ENCODE measurements at regions not wholly inside any gene's neighbourhood (a gene's known extent, or its start where the extent isn't known, plus 50 kb on each side); places are given as distances from the start of the nearest gene placed in this dataset.

DNA sequence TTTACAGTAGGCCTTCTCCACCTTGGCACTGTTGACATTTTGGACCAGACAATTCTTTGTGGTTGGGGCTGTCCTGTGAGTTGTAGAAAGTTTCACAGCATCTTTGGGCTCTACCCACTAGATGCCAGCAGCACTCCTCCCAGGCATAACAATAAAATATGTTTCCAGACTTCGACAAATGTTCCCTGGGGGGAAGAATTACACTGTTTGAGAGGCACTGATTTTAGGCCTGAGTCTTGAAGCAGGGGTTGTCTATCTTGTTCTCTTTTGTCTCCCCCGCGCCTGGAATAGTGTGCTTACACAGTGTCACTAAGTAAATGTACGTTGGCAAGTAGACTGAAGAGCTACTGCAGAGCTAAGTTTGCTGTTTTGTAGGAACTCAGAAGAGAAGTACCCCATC is 254.4 kb upstream of the BOD1L1 start (continued):
- TF ChIP-seq HDAC6 (IDR thresholded peaks at IDR 0.05; ENCODE audit: low read depth, low read length) (no peak), RAD21 (IDR thresholded peaks at IDR 0.05 in 1 of 2, conservative IDR thresholded peaks at IDR 0.05 in 1 of 2; ENCODE audit: low read depth in 2 of 2, low read length in 2 of 2) (peak in 1 of 2 experiments; percentile 19; a peak in 1 of 4 replicates), POLR2AphosphoS5 (IDR thresholded peaks at IDR 0.05; ENCODE audit: low read depth, low read length) (no peak), TBP (IDR thresholded peaks at IDR 0.05; ENCODE audit: low read depth, low read length) (no peak), CEBPB (IDR thresholded peaks at IDR 0.05; ENCODE audit: low read depth, low read length) (no peak), MAFK (IDR thresholded peaks at IDR 0.05; ENCODE audit: low read depth, low read length) (no peak)

All from H1 (cell line).